Ishikawa (cell line): ENCODE measurements at regions not wholly inside any gene's neighbourhood (a gene's known extent, or its start where the extent isn't known, plus 50 kb on each side); places are given as distances from the start of the nearest gene placed in this dataset.

ENCODE experiments used
- MAX ChIP-seq: IDR thresholded peaks from 2 replicates; pipeline ENCODE4 v1.6.1; 2012
- RAD21 ChIP-seq: IDR thresholded peaks from 2 replicates; pipeline ENCODE4 v1.6.1; 2012; ENCODE audit warnings: low read depth

GRCh38 chr2:114238910-114239559 lies 203.4 kb upstream of the DPP10 start:
- TF ChIP-seq RAD21: no peak
- no peak for TF ChIP-seq MAX
